ENCODE measurements at regions not wholly inside any gene's neighbourhood (a gene's known extent, or its start where the extent isn't known, plus 50 kb on each side); places are given as distances from the start of the nearest gene placed in this dataset.

DNA sequence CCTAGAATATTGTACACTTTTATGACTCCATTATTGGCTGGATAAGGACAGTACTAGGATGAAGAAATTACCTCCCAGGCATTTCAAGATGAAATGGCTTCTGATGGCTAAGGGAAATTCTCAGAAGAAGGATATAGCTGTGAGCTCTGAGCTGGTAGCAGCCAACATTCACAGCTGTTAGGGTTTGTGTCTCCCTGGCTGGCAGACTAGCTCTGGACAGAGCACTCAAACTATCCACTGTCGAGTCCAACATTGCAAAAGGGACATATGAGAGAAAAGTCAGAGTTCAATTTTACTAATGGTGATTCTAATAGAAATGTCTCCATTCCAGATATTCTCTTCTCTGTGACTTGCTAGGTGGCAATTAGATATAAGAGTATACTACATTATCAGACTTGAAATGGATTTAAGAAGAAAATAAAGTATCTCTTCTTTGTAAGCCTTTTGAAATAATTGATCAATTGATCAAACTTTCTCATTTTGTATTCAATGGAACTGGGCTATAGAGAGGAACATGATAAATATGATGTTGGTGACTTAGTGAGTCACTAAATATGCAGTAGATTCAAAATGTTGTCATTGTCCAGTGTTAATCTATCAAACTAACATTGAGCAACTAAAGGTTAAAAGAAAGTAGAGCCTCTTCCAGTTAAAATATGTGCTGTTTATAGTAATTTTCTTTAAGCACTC is 1920.3 kb downstream of the SUCLG1 start:
- TF ChIP-seq ZNF544 (tag by site-specific recombination; IDR thresholded peaks at IDR 0.05), result no peak
- TF ChIP-seq, protein P1, sequence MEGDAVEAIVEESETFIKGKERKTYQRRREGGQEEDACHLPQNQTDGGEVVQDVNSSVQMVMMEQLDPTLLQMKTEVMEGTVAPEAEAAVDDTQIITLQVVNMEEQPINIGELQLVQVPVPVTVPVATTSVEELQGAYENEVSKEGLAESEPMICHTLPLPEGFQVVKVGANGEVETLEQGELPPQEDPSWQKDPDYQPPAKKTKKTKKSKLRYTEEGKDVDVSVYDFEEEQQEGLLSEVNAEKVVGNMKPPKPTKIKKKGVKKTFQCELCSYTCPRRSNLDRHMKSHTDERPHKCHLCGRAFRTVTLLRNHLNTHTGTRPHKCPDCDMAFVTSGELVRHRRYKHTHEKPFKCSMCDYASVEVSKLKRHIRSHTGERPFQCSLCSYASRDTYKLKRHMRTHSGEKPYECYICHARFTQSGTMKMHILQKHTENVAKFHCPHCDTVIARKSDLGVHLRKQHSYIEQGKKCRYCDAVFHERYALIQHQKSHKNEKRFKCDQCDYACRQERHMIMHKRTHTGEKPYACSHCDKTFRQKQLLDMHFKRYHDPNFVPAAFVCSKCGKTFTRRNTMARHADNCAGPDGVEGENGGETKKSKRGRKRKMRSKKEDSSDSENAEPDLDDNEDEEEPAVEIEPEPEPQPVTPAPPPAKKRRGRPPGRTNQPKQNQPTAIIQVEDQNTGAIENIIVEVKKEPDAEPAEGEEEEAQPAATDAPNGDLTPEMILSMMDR (tag by site-specific recombination; IDR thresholded peaks at IDR 0.05), result no peak
- no peak for TF ChIP-seq ZNF747 (tag by site-specific recombination; IDR thresholded peaks at IDR 0.05)
- TF ChIP-seq GLI4 (tag by site-specific recombination; IDR thresholded peaks at IDR 0.05), result no peak
- TF ChIP-seq, protein P2, sequence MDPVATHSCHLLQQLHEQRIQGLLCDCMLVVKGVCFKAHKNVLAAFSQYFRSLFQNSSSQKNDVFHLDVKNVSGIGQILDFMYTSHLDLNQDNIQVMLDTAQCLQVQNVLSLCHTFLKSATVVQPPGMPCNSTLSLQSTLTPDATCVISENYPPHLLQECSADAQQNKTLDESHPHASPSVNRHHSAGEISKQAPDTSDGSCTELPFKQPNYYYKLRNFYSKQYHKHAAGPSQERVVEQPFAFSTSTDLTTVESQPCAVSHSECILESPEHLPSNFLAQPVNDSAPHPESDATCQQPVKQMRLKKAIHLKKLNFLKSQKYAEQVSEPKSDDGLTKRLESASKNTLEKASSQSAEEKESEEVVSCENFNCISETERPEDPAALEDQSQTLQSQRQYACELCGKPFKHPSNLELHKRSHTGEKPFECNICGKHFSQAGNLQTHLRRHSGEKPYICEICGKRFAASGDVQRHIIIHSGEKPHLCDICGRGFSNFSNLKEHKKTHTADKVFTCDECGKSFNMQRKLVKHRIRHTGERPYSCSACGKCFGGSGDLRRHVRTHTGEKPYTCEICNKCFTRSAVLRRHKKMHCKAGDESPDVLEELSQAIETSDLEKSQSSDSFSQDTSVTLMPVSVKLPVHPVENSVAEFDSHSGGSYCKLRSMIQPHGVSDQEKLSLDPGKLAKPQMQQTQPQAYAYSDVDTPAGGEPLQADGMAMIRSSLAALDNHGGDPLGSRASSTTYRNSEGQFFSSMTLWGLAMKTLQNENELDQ (tag by site-specific recombination; IDR thresholded peaks at IDR 0.05; ENCODE audit: low read depth), result no peak
- TF ChIP-seq ZNF473 (tag by site-specific recombination; IDR thresholded peaks at IDR 0.05), result no peak
- no peak for TF ChIP-seq MZF1 (tag by site-specific recombination; IDR thresholded peaks at IDR 0.05; ENCODE audit: borderline replicate concordance)
- TF ChIP-seq BCL11A (tag by site-specific recombination; IDR thresholded peaks at IDR 0.05; ENCODE audit: low read depth), result no peak
- TF ChIP-seq, protein P3, sequence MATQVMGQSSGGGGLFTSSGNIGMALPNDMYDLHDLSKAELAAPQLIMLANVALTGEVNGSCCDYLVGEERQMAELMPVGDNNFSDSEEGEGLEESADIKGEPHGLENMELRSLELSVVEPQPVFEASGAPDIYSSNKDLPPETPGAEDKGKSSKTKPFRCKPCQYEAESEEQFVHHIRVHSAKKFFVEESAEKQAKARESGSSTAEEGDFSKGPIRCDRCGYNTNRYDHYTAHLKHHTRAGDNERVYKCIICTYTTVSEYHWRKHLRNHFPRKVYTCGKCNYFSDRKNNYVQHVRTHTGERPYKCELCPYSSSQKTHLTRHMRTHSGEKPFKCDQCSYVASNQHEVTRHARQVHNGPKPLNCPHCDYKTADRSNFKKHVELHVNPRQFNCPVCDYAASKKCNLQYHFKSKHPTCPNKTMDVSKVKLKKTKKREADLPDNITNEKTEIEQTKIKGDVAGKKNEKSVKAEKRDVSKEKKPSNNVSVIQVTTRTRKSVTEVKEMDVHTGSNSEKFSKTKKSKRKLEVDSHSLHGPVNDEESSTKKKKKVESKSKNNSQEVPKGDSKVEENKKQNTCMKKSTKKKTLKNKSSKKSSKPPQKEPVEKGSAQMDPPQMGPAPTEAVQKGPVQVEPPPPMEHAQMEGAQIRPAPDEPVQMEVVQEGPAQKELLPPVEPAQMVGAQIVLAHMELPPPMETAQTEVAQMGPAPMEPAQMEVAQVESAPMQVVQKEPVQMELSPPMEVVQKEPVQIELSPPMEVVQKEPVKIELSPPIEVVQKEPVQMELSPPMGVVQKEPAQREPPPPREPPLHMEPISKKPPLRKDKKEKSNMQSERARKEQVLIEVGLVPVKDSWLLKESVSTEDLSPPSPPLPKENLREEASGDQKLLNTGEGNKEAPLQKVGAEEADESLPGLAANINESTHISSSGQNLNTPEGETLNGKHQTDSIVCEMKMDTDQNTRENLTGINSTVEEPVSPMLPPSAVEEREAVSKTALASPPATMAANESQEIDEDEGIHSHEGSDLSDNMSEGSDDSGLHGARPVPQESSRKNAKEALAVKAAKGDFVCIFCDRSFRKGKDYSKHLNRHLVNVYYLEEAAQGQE (tag by site-specific recombination; IDR thresholded peaks at IDR 0.05), result no peak
- no peak for TF ChIP-seq KLF16 (tag by site-specific recombination; IDR thresholded peaks at IDR 0.05)
- TF ChIP-seq REPIN1 (tag by site-specific recombination; IDR thresholded peaks at IDR 0.05; ENCODE audit: low read depth), result no peak

Measured in HEK293 (cell line).